ENCODE measurements at regions not wholly inside any gene's neighbourhood (a gene's known extent, or its start where the extent isn't known, plus 50 kb on each side); places are given as distances from the start of the nearest gene placed in this dataset.

DNA sequence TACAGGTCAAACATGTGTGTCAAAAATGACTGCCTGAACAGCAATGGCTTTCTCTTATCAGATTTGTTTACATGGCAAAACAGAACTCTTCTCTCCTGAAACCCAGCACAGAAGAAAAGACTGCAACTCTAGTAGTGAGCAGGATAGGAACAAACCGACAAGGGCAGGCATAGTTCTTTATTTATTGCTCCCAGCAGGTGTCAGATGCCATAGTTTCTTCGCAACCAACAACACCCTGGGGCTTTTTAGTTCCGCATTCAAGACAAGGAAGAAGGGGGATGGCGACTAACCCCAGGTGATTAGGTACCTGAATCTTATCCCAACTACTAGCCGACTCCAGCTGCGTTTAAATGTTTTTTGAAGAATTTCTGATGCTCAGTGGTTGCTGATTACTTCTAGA, 367.5 kb upstream of the FIGN start:
- no peak for ATAC-seq (replicated peaks in 6 of 8)
- no peak overlapping the region for H3K27ac ChIP-seq
- WGBS, 10 experiments: 49 to 100% (median 69%) methylated on average over 1 to 5 of the region's 6 CpGs; no CpG with 5 or more reads in 1 of the 10 experiments
- H3K4me3 ChIP-seq: no peak overlapping the region
- in situ Hi-C loops (cut with MboI; ENCODE audit: low pct_unique_long_range_greater_than_20kb in 2 of 9, low sequenced_read_pairs in 9 of 9, unreplicated experiment in 9 of 9): no loop called here
- no peaks in the 10 kb centered on the region for H3K4me1 ChIP-seq (replicated peaks in 1 of 2)

DNA sequence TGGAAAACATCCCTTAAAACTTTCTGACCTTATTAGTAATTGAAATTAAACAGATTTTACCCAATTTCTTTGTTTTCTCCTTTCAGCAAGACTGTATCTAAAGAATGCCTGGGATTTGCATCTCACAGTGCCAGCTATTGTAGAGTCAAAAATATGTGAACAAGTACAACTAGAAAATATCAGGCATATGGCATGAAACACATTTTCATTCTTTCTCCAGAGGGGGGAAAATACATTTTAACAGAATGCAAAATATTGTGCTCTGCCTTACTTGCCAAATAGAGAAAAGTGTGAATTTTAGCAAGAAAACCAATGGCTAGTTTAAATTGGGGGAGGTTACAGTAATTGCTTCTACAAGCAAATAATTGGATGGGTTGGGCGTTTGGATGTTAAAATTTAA, 366.6 kb upstream of the FIGN start:
- WGBS, 10 experiments: 0 to 100% (median 44%) methylated on average over 1 of the region's 1 CpG; no CpG with 5 or more reads in 4 of the 10 experiments
- no peak for ATAC-seq (replicated peaks in 6 of 8)
- in situ Hi-C loops (cut with MboI; ENCODE audit: low pct_unique_long_range_greater_than_20kb in 2 of 9, low sequenced_read_pairs in 9 of 9, unreplicated experiment in 9 of 9): no loop called here
- Histone ChIP-seq H3K27ac (no peak overlapping the region), H3K4me3 (no peak overlapping the region), H3K4me1 (replicated peaks in 1 of 2) (no peaks in the 10 kb centered on the region)

DNA sequence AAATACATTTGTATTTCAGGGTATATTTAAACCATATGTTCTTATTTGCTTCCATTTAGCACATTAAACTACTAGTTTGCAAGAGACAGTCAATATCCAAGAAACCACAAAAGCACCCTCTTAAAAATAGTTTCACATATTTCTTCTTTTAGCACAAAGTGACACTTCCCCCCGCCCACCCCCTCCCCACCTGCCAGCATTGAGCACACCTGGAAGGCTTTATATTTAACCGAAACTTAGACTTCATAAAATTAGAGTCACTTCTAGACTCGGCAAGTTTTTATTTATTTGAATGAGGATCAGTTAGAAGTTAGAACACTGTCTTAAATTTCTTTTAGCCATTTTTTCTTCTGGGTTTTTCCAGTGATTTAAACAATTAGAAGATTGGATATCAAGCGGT, 355.9 kb upstream of the FIGN start:
- H3K27ac ChIP-seq: no peak overlapping the region
- WGBS, 10 experiments: 10 to 100% (median 76%) methylated on average over 1 to 4 of the region's 4 CpGs; no CpG with 5 or more reads in 2 of the 10 experiments

DNA sequence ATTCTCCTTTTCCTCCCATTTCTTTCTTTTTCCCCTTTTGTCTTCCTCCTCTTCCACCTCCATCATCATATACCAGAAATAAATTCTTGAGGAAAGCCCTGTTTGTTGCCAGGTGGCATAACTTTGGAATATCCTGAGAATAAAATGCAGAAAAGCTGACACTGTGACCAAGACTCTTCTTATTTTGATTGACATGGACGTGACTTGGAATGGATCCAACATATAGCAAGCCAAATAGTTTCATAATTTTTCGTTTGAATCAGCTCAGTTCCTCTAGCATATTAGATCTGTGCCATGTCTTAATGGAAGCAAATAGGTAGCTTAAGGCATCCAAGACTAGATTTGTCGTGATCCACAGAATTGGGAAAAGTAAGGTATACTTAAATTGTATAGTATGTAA, 354.7 kb upstream of the FIGN start:
- in situ Hi-C loops (cut with MboI; ENCODE audit: low pct_unique_long_range_greater_than_20kb in 2 of 9, low sequenced_read_pairs in 9 of 9, unreplicated experiment in 9 of 9): no loop called here
- WGBS, 10 experiments: 4 to 90% (median 54%) methylated on average over 1 to 3 of the region's 3 CpGs
- Histone ChIP-seq H3K4me3 (no peak overlapping the region), H3K27ac (no peak overlapping the region), H3K4me1 (replicated peaks in 1 of 2) (no peaks in the 10 kb centered on the region)
- no peak for ATAC-seq (replicated peaks in 6 of 8)

More for the DNA sequence above, 355.9 kb upstream of the FIGN start:
- H3K4me3 ChIP-seq: no peak overlapping the region
- no peaks in the 10 kb centered on the region for H3K4me1 ChIP-seq (replicated peaks in 1 of 2)
- in situ Hi-C loops (cut with MboI; ENCODE audit: low pct_unique_long_range_greater_than_20kb in 2 of 9, low sequenced_read_pairs in 9 of 9, unreplicated experiment in 9 of 9): no loop called here
- no peak for ATAC-seq (replicated peaks in 6 of 8)

DNA sequence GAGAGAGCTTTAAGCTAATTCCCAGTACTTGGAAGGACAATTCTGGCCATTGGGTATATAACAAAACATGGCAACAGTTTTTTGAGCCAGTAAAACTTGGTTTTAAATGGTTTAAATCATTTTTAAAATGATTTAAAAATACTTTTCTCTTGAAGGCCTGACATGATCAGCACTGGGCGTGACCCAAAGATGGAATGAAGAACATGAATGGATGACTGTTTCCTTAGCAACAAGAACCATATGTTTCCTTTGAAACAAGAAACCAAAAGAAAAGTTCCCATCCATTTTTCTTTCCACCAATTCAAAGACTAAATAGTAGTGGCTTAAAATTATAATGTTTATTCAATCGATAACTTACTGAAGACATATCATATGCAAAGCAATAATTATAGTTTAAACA, 348.3 kb upstream of the FIGN start:
- ATAC-seq (replicated peaks in 6 of 8): peak in 2 of 8 experiments; percentile 16 to 51
- H3K27ac ChIP-seq: no peak overlapping the region
- in situ Hi-C loops (cut with MboI; ENCODE audit: low pct_unique_long_range_greater_than_20kb in 2 of 9, low sequenced_read_pairs in 9 of 9, unreplicated experiment in 9 of 9): no loop called here
- 25 to 93% (median 71%) methylated on average over 1 to 2 of the region's 2 CpGs for WGBS, 10 experiments
- H3K4me3 ChIP-seq: no peak overlapping the region
- H3K4me1 ChIP-seq (replicated peaks in 1 of 2): peaks cover 0 to 4% of the 10 kb centered on the region in 2 donors

DNA sequence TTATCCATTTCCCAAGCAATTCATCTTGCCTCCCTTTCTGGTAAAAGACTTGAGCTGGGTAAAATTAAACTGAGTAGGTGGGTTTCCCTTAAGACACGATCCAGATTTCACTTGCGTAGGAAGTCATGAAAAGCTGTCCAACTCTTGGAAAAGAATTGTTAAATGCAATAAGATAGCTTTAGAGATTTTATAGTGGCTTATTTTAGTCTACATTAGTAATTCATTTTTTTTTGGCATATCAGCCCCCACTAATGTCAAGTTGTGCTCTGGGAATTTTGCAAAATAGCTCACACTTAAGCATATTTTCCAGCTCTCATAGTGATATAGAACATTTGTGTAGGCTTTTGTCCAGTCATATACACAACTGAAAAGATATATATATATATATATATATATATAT, 344.7 kb upstream of the FIGN start:
- WGBS, 10 experiments: 40 to 100% (median 94%) methylated on average over 1 to 2 of the region's 2 CpGs; no CpG with 5 or more reads in 3 of the 10 experiments
- in situ Hi-C loops (cut with MboI; ENCODE audit: low pct_unique_long_range_greater_than_20kb in 2 of 9, low sequenced_read_pairs in 9 of 9, unreplicated experiment in 9 of 9): no loop called here
- Histone ChIP-seq H3K27ac (no peak overlapping the region), H3K4me3 (no peak overlapping the region), H3K4me1 (replicated peaks in 1 of 2) (peaks cover 0 to 4% of the 10 kb centered on the region in 2 donors)
- ATAC-seq (replicated peaks in 6 of 8): no peak

DNA sequence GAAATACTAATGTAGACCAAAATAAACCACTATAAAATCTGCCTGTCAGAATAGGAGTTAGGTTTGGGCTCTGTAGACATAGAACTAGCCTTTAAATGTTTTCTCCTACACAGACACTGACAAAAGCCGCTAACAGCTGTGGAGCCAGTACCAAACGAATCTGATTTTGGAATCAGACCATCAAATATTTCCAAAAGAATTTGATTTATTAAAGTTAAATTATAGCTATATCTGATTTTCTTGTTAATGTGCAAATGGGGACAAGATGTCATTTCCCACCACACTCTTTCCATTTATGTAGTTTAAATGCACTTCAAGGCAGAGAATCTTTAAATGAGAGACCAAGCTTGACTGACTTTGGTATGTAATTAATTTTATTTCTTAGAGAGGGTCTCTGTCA, 343.4 kb upstream of the FIGN start:
- in situ Hi-C loops (cut with MboI; ENCODE audit: low pct_unique_long_range_greater_than_20kb in 2 of 9, low sequenced_read_pairs in 9 of 9, unreplicated experiment in 9 of 9): no loop called here
- no peak overlapping the region for H3K4me3 ChIP-seq
- 8 to 91% (median 80%) methylated on average over 1 to 2 of the region's 2 CpGs; no CpG with 5 or more reads in 2 of the 10 experiments for WGBS, 10 experiments
- H3K4me1 ChIP-seq (replicated peaks in 1 of 2): peaks cover 0 to 4% of the 10 kb centered on the region in 2 donors
- no peak overlapping the region for H3K27ac ChIP-seq
- no peak for ATAC-seq (replicated peaks in 6 of 8)

DNA sequence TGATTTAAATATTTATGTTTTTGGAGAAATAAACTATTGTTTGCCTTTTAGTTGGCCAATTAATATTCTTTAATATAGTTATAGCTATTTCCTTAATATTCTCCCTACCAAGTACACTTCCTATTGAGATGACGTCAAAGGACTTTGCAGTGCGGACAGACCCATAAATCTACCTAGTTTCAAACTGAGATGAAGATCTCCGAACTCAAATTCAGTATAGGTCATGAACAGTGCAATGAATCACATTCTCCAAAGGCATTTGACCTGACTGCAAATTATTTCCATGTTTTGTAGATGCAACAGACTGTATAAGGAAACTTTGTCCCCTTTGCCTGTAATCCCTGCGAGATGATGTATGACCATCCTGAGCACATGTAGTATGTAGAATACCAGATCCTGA, 342.6 kb upstream of the FIGN start:
- in situ Hi-C loops (cut with MboI; ENCODE audit: low pct_unique_long_range_greater_than_20kb in 2 of 9, low sequenced_read_pairs in 9 of 9, unreplicated experiment in 9 of 9): no loop called here
- ATAC-seq (replicated peaks in 6 of 8): peak in 4 of 8 experiments; percentile 36 to 51 (median 48)

DNA sequence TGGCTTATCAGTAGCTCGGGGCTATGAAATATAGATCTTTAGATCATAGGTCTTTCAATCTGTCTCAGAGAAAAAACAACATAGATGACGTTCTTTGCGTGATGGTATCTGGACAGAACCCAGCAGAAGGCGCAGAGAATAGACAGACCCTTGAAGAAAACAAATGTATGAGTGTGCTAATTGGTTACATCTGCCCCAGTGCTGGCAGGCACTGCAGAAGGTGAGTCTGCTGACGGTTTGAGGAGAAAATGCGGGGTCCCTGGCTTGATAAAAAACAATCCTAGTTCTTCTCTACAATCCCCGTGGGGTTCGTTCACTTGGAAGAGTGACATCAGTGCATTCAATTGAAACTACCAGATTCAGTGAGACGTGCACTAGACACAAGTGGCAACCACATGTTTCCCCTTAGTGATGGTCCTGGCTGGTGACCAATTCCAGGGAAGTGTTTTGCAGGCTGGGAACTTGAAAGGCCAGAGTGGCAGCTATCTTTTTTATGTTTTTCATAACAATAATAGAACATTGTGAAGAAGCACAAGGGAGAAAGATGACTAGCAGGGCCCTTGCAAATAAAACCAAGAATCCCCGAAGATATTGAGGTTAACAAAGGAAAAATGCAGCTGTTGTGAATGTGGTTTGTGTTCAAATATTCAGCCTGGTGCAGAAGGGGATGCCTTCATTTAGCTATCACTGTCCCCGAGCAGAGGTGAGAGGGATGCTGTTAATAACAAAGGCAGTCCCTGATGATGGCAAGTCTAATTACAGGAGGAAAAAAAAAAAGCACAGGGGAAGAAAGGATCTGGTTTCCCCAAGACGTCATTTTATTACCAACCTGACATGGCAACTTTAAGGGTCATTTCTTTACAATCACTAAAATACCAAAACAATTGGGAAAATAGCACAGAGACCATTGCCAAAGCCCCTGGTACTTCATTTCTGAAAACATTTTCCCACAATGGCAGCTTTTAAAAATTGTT, 337.6 kb upstream of the FIGN start:
- Histone ChIP-seq H3K4me3 (no peak overlapping the region), H3K4me1 (replicated peaks in 1 of 2) (peaks cover 3 to 7% of the 10 kb centered on the region in 2 donors), H3K27ac (no peak overlapping the region)
- in situ Hi-C loops (cut with MboI; ENCODE audit: low pct_unique_long_range_greater_than_20kb in 2 of 9, low sequenced_read_pairs in 9 of 9, unreplicated experiment in 9 of 9): loop anchor here in 1 of 9 experiments (25.0 kb wide), 2 partner anchors 736 to 886 kb away; no protein-coding TSS in a partner anchor
- 13 to 100% (median 63%) methylated on average over 1 to 12 of the region's 12 CpGs for WGBS, 10 experiments
- ATAC-seq (replicated peaks in 6 of 8): peak; percentile 18 to 74 (median 52)

More for the DNA sequence above, 342.6 kb upstream of the FIGN start:
- 17 to 92% (median 70%) methylated on average over 2 to 4 of the region's 4 CpGs for WGBS, 10 experiments
- Histone ChIP-seq H3K27ac (no peak overlapping the region), H3K4me3 (no peak overlapping the region), H3K4me1 (replicated peaks in 1 of 2) (peaks cover under 1 to 7% of the 10 kb centered on the region in 2 donors)

DNA sequence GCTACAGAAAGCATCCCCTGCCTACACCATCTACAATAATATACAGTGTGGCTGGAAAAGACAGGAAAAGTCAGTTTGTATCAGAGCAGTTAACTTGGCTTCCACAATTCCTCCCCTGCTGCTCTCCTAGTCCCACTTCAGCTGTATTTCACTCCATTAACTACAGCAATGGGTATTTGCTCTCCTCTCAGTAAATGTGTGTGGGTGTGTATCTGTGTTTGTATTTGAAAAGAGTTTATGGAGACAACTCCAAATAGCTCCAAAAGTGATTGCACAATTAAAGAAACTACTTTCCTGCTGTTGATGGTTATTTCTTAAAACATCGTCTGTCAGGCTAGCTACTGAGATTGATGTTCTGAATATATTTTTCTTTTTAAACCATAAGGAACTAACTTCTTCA, 333.7 kb upstream of the FIGN start:
- in situ Hi-C loops (cut with MboI; ENCODE audit: low pct_unique_long_range_greater_than_20kb in 2 of 9, low sequenced_read_pairs in 9 of 9, unreplicated experiment in 9 of 9): loop anchor here in 1 of 9 experiments (25.0 kb wide), 2 partner anchors 732 to 882 kb away; no protein-coding TSS in a partner anchor
- no peak overlapping the region for H3K27ac ChIP-seq
- H3K4me3 ChIP-seq: no peak overlapping the region
- WGBS, 10 experiments: 0 to 100% (median 92%) methylated on average over 1 of the region's 1 CpG; no CpG with 5 or more reads in 2 of the 10 experiments
- no peak for ATAC-seq (replicated peaks in 6 of 8)
- peaks cover 3 to 7% of the 10 kb centered on the region in 2 donors for H3K4me1 ChIP-seq (replicated peaks in 1 of 2)

DNA sequence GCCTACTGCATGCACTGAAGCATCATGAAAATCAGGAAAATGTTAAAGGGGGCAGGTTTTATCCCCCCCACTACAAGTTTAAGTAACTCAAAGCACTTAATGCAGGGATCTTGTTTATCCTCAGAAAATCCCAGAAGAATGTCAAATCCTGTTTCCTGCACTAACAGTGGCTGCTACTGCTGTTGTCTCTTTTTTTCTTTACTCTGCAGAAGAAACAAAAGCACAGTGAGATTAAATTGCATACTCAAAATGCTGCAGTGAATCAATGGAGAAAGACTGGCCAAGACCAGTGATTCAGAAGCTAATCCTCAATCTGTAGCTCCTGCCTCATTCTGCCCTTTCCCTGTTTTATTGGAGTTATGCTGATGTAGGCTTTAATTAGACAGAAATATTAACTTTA, 332.3 kb upstream of the FIGN start:
- H3K27ac ChIP-seq: no peak overlapping the region
- ATAC-seq (replicated peaks in 6 of 8): no peak
- no peaks in the 10 kb centered on the region for H3K4me1 ChIP-seq (replicated peaks in 1 of 2)
- H3K4me3 ChIP-seq: no peak overlapping the region
- in situ Hi-C loops (cut with MboI; ENCODE audit: low pct_unique_long_range_greater_than_20kb in 2 of 9, low sequenced_read_pairs in 9 of 9, unreplicated experiment in 9 of 9): loop anchor here in 1 of 9 experiments (25.0 kb wide), 2 partner anchors 731 to 881 kb away; no protein-coding TSS in a partner anchor

DNA sequence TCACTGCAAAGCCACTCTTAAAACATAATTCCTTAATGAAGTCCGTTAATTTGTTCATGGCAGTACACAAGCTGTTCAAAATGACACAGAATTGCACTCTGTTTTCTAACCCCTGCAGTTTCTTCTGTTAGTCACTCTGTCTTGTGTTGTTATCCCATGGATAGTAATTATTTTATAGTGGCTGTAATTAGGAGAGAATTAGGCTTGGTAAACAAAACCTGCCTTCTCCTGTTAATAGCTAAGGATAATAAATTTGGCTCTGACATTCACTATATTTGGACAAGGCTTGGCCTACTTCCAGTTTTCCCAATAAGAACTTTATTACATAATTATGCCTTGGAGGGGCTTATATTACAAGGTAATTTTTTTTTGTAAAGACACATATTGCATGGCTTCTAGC, 330.3 kb upstream of the FIGN start:
- Histone ChIP-seq H3K27ac (no peak overlapping the region), H3K4me3 (no peak overlapping the region), H3K4me1 (replicated peaks in 1 of 2) (no peaks in the 10 kb centered on the region)
- 43 to 100% (median 100%) methylated on average over 1 of the region's 1 CpG; no CpG with 5 or more reads in 4 of the 10 experiments for WGBS, 10 experiments
- in situ Hi-C loops (cut with MboI; ENCODE audit: low pct_unique_long_range_greater_than_20kb in 2 of 9, low sequenced_read_pairs in 9 of 9, unreplicated experiment in 9 of 9): loop anchor here in 1 of 9 experiments (25.0 kb wide), 2 partner anchors 729 to 879 kb away; no protein-coding TSS in a partner anchor
- peak in 1 of 8 experiments; percentile 23 for ATAC-seq (replicated peaks in 6 of 8)

DNA sequence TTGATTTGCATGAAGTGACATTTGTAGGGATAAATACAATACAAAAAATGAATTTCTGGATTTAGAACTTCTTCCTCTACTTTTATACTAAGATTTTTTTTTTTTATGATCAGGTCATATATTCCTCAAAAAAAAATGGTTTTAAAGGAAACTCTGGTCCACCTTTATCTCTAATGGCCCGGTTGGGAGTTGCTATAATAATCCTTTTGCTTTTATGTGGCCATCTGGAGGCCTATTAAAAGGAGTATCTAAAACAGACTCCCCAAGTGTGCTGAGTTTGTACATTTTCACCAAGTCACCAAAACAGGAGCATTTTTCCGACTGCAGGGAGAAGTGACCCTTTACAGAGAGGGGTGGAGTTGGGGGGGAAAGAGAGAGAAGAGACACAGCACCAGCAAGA, 329.2 kb upstream of the FIGN start:
- WGBS, 10 experiments: 33 to 100% (median 90%) methylated on average over 1 to 2 of the region's 2 CpGs; no CpG with 5 or more reads in 2 of the 10 experiments
- Histone ChIP-seq H3K4me1 (replicated peaks in 1 of 2) (no peaks in the 10 kb centered on the region), H3K27ac (no peak overlapping the region), H3K4me3 (no peak overlapping the region)
- no peak for ATAC-seq (replicated peaks in 6 of 8)
- in situ Hi-C loops (cut with MboI; ENCODE audit: low pct_unique_long_range_greater_than_20kb in 2 of 9, low sequenced_read_pairs in 9 of 9, unreplicated experiment in 9 of 9): loop anchor here in 1 of 9 experiments (25.0 kb wide), 2 partner anchors 728 to 878 kb away; no protein-coding TSS in a partner anchor

Data from motor neuron (in vitro differentiated cells).